H1 (cell line): ENCODE measurements at regions not wholly inside any gene's neighbourhood (a gene's known extent, or its start where the extent isn't known, plus 50 kb on each side); places are given as distances from the start of the nearest gene placed in this dataset.

Experiments used
- CTCF ChIA-PET: fragments of 300-600 bp; sonication (Branson Sonifier 250); formaldehyde crosslinking; loops from one replicate; lab custom pipeline; 2021; ENCODE audit not compliant: partially characterized antibody; lab: Charles Lee
- POLR2A ChIA-PET: fragments of 300-600 bp; sonication (Branson Sonifier 250); formaldehyde crosslinking; loops from one replicate; lab custom pipeline; 2021; ENCODE audit warnings: inconsistent platforms; ENCODE audit not compliant: partially characterized antibody; lab: Charles Lee
- DNase-seq, 2 experiments: peaks; one replicate each; pipeline versions ENCODE4 v3.0.0 to v3.0.0-alpha.2; 2010 to 2022; ENCODE audit warnings: low spot score in 2 of 2, low read depth in 1 of 2, mixed read lengths in 1 of 2
- FAIRE-seq: peaks from 2 replicates; lab custom pipeline; 2011; peaks lifted over from hg19 to GRCh38; lab: Jason Lieb, UNC
- H2AFZ ChIP-seq: 2 replicates; pipeline ENCODE4 v1.8.1; 2012; ENCODE audit warnings: low read length, inconsistent platforms
- H2AK5ac ChIP-seq: 2 replicates; pipeline ENCODE4 v1.6.1; 2013; ENCODE audit warnings: low read depth, low read length
- H2BK120ac ChIP-seq: replicated peaks from 2 replicates; pipeline ENCODE3; 2013; ENCODE audit warnings: low read depth, low read length, inconsistent platforms
- H2BK12ac ChIP-seq: 2 replicates; pipeline ENCODE4 v1.6.1; 2013; ENCODE audit warnings: low read depth, low read length
- H2BK15ac ChIP-seq: 2 replicates; pipeline ENCODE4 v1.6.1; 2013; ENCODE audit warnings: low read length
- H2BK20ac ChIP-seq: 2 replicates; pipeline ENCODE4 v1.6.1; 2013; ENCODE audit warnings: low read length
- H2BK5ac ChIP-seq: 2 replicates; pipeline ENCODE4 v1.6.1; 2013; ENCODE audit warnings: low read depth, low read length
- H3K14ac ChIP-seq: 2 replicates; pipeline ENCODE4 v1.6.1; 2013; ENCODE audit warnings: inconsistent platforms; ENCODE audit not compliant: insufficient read length
- H3K18ac ChIP-seq: 2 replicates; pipeline ENCODE4 v1.6.1; 2013; ENCODE audit warnings: low read length; ENCODE audit errors: extremely low read depth
- H3K23ac ChIP-seq: 2 replicates; pipeline ENCODE4 v1.6.1; 2013; ENCODE audit warnings: inconsistent platforms; ENCODE audit not compliant: insufficient read length
- H3K23me2 ChIP-seq: 2 replicates; pipeline ENCODE4 v1.6.1; 2013; ENCODE audit warnings: low read depth, low read length
- H3K27ac ChIP-seq: 2 replicates; pipeline ENCODE4 v1.6.1; 2011; ENCODE audit warnings: low read depth, low read length, inconsistent platforms
- H3K27me3 ChIP-seq, 4 experiments: replicated peaks in 1 of 4; 1 replicate in 1 of 4; 2 replicates in 3 of 4; pipeline versions ENCODE4 v1.6.1 to v1.8.1; 2011 to 2013; ENCODE audit warnings: low read length in 3 of 4, mild to moderate bottlenecking in 3 of 4, inconsistent platforms in 2 of 4, mixed read lengths in 2 of 4, moderate library complexity in 1 of 4; ENCODE audit not compliant: control insufficient read depth in 3 of 4, insufficient read depth in 3 of 4; ENCODE audit errors: extremely low read depth in 1 of 4
- H3K36me3 ChIP-seq, 4 experiments: 2 replicates each; pipeline versions ENCODE4 v1.6.1 to v1.8.1; 2011 to 2013; ENCODE audit warnings: mild to moderate bottlenecking in 4 of 4, low read length in 3 of 4, moderate library complexity in 2 of 4, control low read depth in 1 of 4, inconsistent platforms in 1 of 4; ENCODE audit not compliant: insufficient read depth in 4 of 4, control insufficient read depth in 2 of 4
- H3K4ac ChIP-seq: replicated peaks from 2 replicates; pipeline ENCODE3; 2013; ENCODE audit warnings: low read length, low read depth, mixed read lengths, inconsistent platforms; ENCODE audit not compliant: insufficient read length
- H3K4me1 ChIP-seq, 4 experiments: replicated peaks in 1 of 4; 1 replicate in 1 of 4; 2 replicates in 3 of 4; pipeline versions ENCODE4 v1.6.1 to v1.8.1; 2011 to 2013; ENCODE audit warnings: low read length in 3 of 4, inconsistent platforms in 2 of 4, mixed read lengths in 1 of 4; ENCODE audit not compliant: insufficient read depth in 4 of 4, control insufficient read depth in 3 of 4
- H3K4me2 ChIP-seq, 2 experiments: 2 replicates each; pipeline versions ENCODE4 v1.6.1 to v1.8.1; 2011 to 2013; ENCODE audit warnings: low read depth in 2 of 2, low read length in 2 of 2, control low read depth in 1 of 2, inconsistent platforms in 1 of 2, mild to moderate bottlenecking in 1 of 2; ENCODE audit not compliant: insufficient read depth in 1 of 2
- H3K4me3 ChIP-seq, 4 experiments: fragments of 200-600, 300-600 bp in 1 of 4; sonication (generic), shearing (Covaris generic), sonication (Bioruptor Twin) in 1 of 4; 2 replicates each; pipeline versions ENCODE4 v1.5.1 to v1.8.1; 2011 to 2016; ENCODE audit warnings: low read length in 4 of 4, low read depth in 3 of 4, control low read depth in 2 of 4, inconsistent platforms in 2 of 4, mild to moderate bottlenecking in 2 of 4, mixed read lengths in 1 of 4, moderate library complexity in 1 of 4; ENCODE audit not compliant: insufficient read depth in 2 of 4; ENCODE audit errors: extremely low read depth in 1 of 4
- H3K56ac ChIP-seq: replicated peaks from 2 replicates; pipeline ENCODE3; 2013; ENCODE audit warnings: low read depth, mild to moderate bottlenecking, mixed read lengths, low read length, inconsistent platforms; ENCODE audit not compliant: insufficient read length
- H3K79me1 ChIP-seq: 2 replicates; pipeline ENCODE4 v1.6.1; 2013; ENCODE audit warnings: low read depth, low read length, control low read depth
- H3K79me2 ChIP-seq, 2 experiments: 2 replicates each; pipeline versions ENCODE4 v1.6.1 to v1.8.1; 2012 to 2013; ENCODE audit warnings: low read length in 2 of 2, mild to moderate bottlenecking in 2 of 2, inconsistent platforms in 1 of 2; ENCODE audit not compliant: insufficient read depth in 2 of 2, control insufficient read depth in 1 of 2
- H3K9ac ChIP-seq, 4 experiments: replicated peaks in 1 of 4; 1 replicate in 1 of 4; 2 replicates in 3 of 4; pipeline versions ENCODE4 v1.6.1 to v1.8.1; 2011 to 2013; ENCODE audit warnings: low read depth in 3 of 4, low read length in 3 of 4, control low read depth in 2 of 4, mild to moderate bottlenecking in 2 of 4, moderate library complexity in 2 of 4, inconsistent platforms in 1 of 4; ENCODE audit errors: extremely low read depth in 1 of 4
- H3K9me3 ChIP-seq, 2 experiments: 2 replicates each; pipeline versions ENCODE4 v1.6.1 to v1.8.1; 2012 to 2013; ENCODE audit warnings: mild to moderate bottlenecking in 2 of 2, moderate library complexity in 2 of 2, control low read depth in 1 of 2, inconsistent platforms in 1 of 2, low read depth in 1 of 2, low read length in 1 of 2, mixed read lengths in 1 of 2; ENCODE audit not compliant: insufficient read depth in 2 of 2
- H4K20me1 ChIP-seq, 2 experiments: replicated peaks in 1 of 2; 2 replicates each; pipeline versions ENCODE3 to v1.8.1; 2011 to 2013; ENCODE audit warnings: inconsistent platforms in 2 of 2, low read length in 2 of 2, mild to moderate bottlenecking in 1 of 2; ENCODE audit not compliant: insufficient read depth in 2 of 2, control insufficient read depth in 1 of 2
- H4K5ac ChIP-seq: 2 replicates; pipeline ENCODE4 v1.6.1; 2013; ENCODE audit warnings: low read length, low read depth, mixed read lengths, inconsistent platforms; ENCODE audit not compliant: insufficient read length
- H4K8ac ChIP-seq: 2 replicates; pipeline ENCODE4 v1.8.0; 2013; ENCODE audit warnings: mild to moderate bottlenecking, moderate library complexity, low read length, inconsistent platforms; ENCODE audit not compliant: insufficient read depth; ENCODE audit errors: extremely low read depth
- H4K91ac ChIP-seq: replicated peaks from 2 replicates; pipeline ENCODE3; 2013; ENCODE audit warnings: low read length, mixed read lengths, inconsistent platforms; ENCODE audit not compliant: insufficient read length
- BCL11A ChIP-seq, 2 experiments: IDR thresholded peaks; one replicate each; pipeline ENCODE4 v1.6.1; 2011; ENCODE audit warnings: low read depth in 2 of 2, low read length in 2 of 2, mild to moderate bottlenecking in 2 of 2
- CBX8 ChIP-seq: fragments of 300-800, 300-1000 bp; sonication (generic); IDR thresholded peaks from 2 replicates; pipeline ENCODE4 v1.7.1; 2016; ENCODE audit warnings: low read depth, low read length, borderline replicate concordance
- CHD2 ChIP-seq: IDR thresholded peaks from 2 replicates; pipeline ENCODE4 v1.6.1; 2012; ENCODE audit warnings: low read length, improper control_type of control experiment
- EZH2 ChIP-seq: fragments of 200-600 bp; sonication (generic); IDR thresholded peaks from 2 replicates; pipeline ENCODE4 v1.7.1; 2012; ENCODE audit warnings: low read depth, mild to moderate bottlenecking, moderate library complexity, low read length, inconsistent platforms; ENCODE audit not compliant: severe bottlenecking
- KDM1A ChIP-seq: fragments of 200-600, 300-600 bp; sonication (generic); IDR thresholded peaks from 2 replicates; pipeline ENCODE4 v1.7.1; 2016; ENCODE audit warnings: mild to moderate bottlenecking, low read length, borderline replicate concordance
- NANOG ChIP-seq: IDR thresholded peaks from 2 replicates; pipeline ENCODE4 v1.6.1; 2011; ENCODE audit warnings: low read length, low read depth, mild to moderate bottlenecking, inconsistent platforms; ENCODE audit not compliant: insufficient read depth, poor library complexity, severe bottlenecking
- PHF8 ChIP-seq: fragments of 200-600 bp; sonication (generic); conservative IDR thresholded peaks from 2 replicates; pipeline ENCODE4 v1.7.1; 2012; ENCODE audit warnings: low read depth, mild to moderate bottlenecking, inconsistent platforms, low read length, moderate library complexity
- POLR2A ChIP-seq, 2 experiments: IDR thresholded peaks; 1 replicate in 1 of 2; 2 replicates in 1 of 2; pipeline ENCODE4 v1.6.1; 2011; ENCODE audit warnings: low read depth in 2 of 2, low read length in 2 of 2, mild to moderate bottlenecking in 2 of 2; ENCODE audit errors: control extremely low read depth in 1 of 2
- RNF2 ChIP-seq: fragments of 200-900, 300-1000 bp; sonication (generic); IDR thresholded peaks from 2 replicates; pipeline ENCODE4 v1.7.1; 2016; ENCODE audit warnings: borderline replicate concordance, low read depth, mild to moderate bottlenecking, antibody characterized with exemption, low read length; ENCODE audit not compliant: poor library complexity, severe bottlenecking; ENCODE audit errors: missing control alignments
- SAP30 ChIP-seq: fragments of 300-600 bp; sonication (generic); IDR thresholded peaks from 2 replicates; pipeline ENCODE4 v1.7.1; 2012; ENCODE audit warnings: low read length, moderate library complexity, mild to moderate bottlenecking, inconsistent platforms; ENCODE audit not compliant: insufficient read depth, insufficient replicate concordance
- SIRT6 ChIP-seq: IDR thresholded peaks from one replicate; pipeline ENCODE4 v1.7.1; 2012; ENCODE audit warnings: low read length, inconsistent platforms
- SRF ChIP-seq: IDR thresholded peaks from 2 replicates; pipeline ENCODE4 v1.6.1; 2011; ENCODE audit warnings: mild to moderate bottlenecking, low read depth, low read length, moderate library complexity
- SUZ12 ChIP-seq: fragments of 200-600 bp; sonication (generic); IDR thresholded peaks from 2 replicates; pipeline ENCODE4 v1.6.1; 2012; ENCODE audit warnings: mild to moderate bottlenecking, inconsistent platforms, low read length, moderate library complexity, mixed read lengths
- TAF7 ChIP-seq: optimal IDR thresholded peaks from 2 replicates; pipeline ENCODE3; 2011; ENCODE audit warnings: low read depth, mild to moderate bottlenecking, inconsistent platforms, low read length, moderate library complexity, borderline replicate concordance
- ZNF274 ChIP-seq: IDR thresholded peaks from 2 replicates; pipeline ENCODE4 v1.7.0; 2012; ENCODE audit warnings: low read length, borderline replicate concordance; ENCODE audit errors: extremely low read depth
- WGBS, 2 experiments: shearing (Covaris generic) in 1 of 2; methylation state at CpG; one replicate each; pipeline versions ENCODE4 v1.1.6 to v1.1.7; 2013 to 2015; ENCODE audit warnings: low lambda C conversion rate in 2 of 2, mixed read lengths in 2 of 2, inconsistent platforms in 1 of 2, low coverage in 1 of 2, missing lambda C conversion rate in 1 of 2; ENCODE audit not compliant: insufficient replicate concordance in 2 of 2, insufficient coverage in 1 of 2, insufficient read length in 1 of 2; ENCODE audit errors: extremely low coverage in 1 of 2, missing lambda C conversion rate in 1 of 2; 5-methylcytosine and 5-hydroxymethylcytosine counted together

GRCh38 chr22:34877506-34877905 is 188.5 kb upstream of the ISX start:
- Histone ChIP-seq H2AFZ (no peak overlapping the region), H4K5ac (no peak overlapping the region), H3K79me2 (no peaks in the 10 kb centered on the region), H3K9me3 (no peaks in the 10 kb centered on the region), H2BK120ac (no peak overlapping the region), H3K23ac (no peak overlapping the region), H3K14ac (no peak overlapping the region), H3K9ac (no peak overlapping the region), H2AK5ac (no peak overlapping the region), H3K4me2 (no peak overlapping the region), H4K91ac (no peak overlapping the region), H3K27ac (no peak overlapping the region), H4K20me1 (no peaks in the 10 kb centered on the region), H3K18ac (no peak overlapping the region), H3K36me3 (no peaks in the 10 kb centered on the region), H3K4ac (no peak overlapping the region), H4K8ac (no peak overlapping the region), H3K4me1 (no peaks in the 10 kb centered on the region), H3K4me3 (no peak overlapping the region), H2BK15ac (no peak overlapping the region), H2BK12ac (no peak overlapping the region), H3K79me1 (no peaks in the 10 kb centered on the region), H2BK20ac (no peak overlapping the region), H3K27me3 (0 out of 7 replicates have a peak, but pooled peaks cover 0 to 2% (median 0%) of the 10 kb centered on the region in 4 experiments), H3K23me2 (no peaks in the 10 kb centered on the region; the same call in 1 of the 2 replicates), H2BK5ac (no peak overlapping the region), H3K56ac (no peak overlapping the region)
- 93% methylated on average over 1 of the region's 1 CpG; no CpG with 5 or more reads in 1 of the 2 experiments for WGBS, 2 experiments
- no peak for FAIRE-seq
- DNase-seq = no peak
- ChIA-PET CTCF (no interaction called here), POLR2A (no interaction called here)
- TF ChIP-seq TAF7 (no peak), EZH2 (no peak), SUZ12 (no peak), ZNF274 (no peak), POLR2A (IDR thresholded peaks at IDR 0.05; ENCODE audit: control extremely low read depth in 1 of 2, low read depth in 2 of 2, low read length in 2 of 2) (no peak), PHF8 (no peak), CHD2 (no peak), SIRT6 (no peak), NANOG (no peak), RNF2 (no peak), KDM1A (no peak), CBX8 (no peak), SRF (no peak), BCL11A (IDR thresholded peaks at IDR 0.05; ENCODE audit: low read depth in 2 of 2, low read length in 2 of 2) (no peak), SAP30 (no peak)
